Endothelial cell (in vitro differentiated cells): ENCODE measurements at regions not wholly inside any gene's neighbourhood (a gene's known extent, or its start where the extent isn't known, plus 50 kb on each side); places are given as distances from the start of the nearest gene placed in this dataset.

Experiments used
- DNase-seq: peaks from one replicate; pipeline ENCODE4 v3.0.0; 2021; ENCODE audit warnings: low spot score
- H3K27ac Mint-ChIP-seq: one replicate; pipeline ENCODE4 v1.8.0; 2021; ENCODE audit warnings: mixed read lengths, inconsistent platforms; ENCODE audit not compliant: unreplicated experiment
- H3K27me3 Mint-ChIP-seq: one replicate; pipeline ENCODE4 v1.8.0; 2021; ENCODE audit warnings: mild to moderate bottlenecking, moderate library complexity, mixed read lengths, inconsistent platforms; ENCODE audit not compliant: unreplicated experiment
- H3K36me3 Mint-ChIP-seq: one replicate; pipeline ENCODE4 v1.8.0; 2021; ENCODE audit warnings: mild to moderate bottlenecking, low read depth, mixed read lengths, inconsistent platforms; ENCODE audit not compliant: unreplicated experiment
- H3K4me1 Mint-ChIP-seq: one replicate; pipeline ENCODE4 v1.8.0; 2021; ENCODE audit warnings: mild to moderate bottlenecking, mixed read lengths, inconsistent platforms; ENCODE audit not compliant: unreplicated experiment
- H3K4me3 Mint-ChIP-seq: one replicate; pipeline ENCODE4 v1.8.0; 2021; ENCODE audit warnings: mild to moderate bottlenecking, mixed read lengths, inconsistent platforms; ENCODE audit not compliant: unreplicated experiment
- H3K9me3 Mint-ChIP-seq: one replicate; pipeline ENCODE4 v1.8.0; 2021; ENCODE audit warnings: mixed read lengths, inconsistent platforms; ENCODE audit not compliant: unreplicated experiment
- CTCF ChIP-seq: fragments of 200-600 bp; sonication (generic); IDR thresholded peaks from one replicate; pipeline ENCODE4 v1.5.0; 2021; ENCODE audit warnings: antibody characterized with exemption; ENCODE audit not compliant: unreplicated experiment

GRCh38 chr5:18079831-18080230, 445.6 kb downstream of the TAF11L14 start:
- no peak for DNase-seq
- Mint-ChIP-seq H3K27me3 (no peaks in the 10 kb centered on the region), H3K27ac (no peak overlapping the region), H3K9me3 (no peaks in the 10 kb centered on the region), H3K4me3 (no peak overlapping the region), H3K4me1 (no peaks in the 10 kb centered on the region), H3K36me3 (no peaks in the 10 kb centered on the region)
- TF ChIP-seq CTCF = no peak

- H3K9me3 Mint-ChIP-seq = no peaks in the 10 kb centered on the region
Measured at GRCh38 chr5:18088020-18088579, 453.8 kb downstream of the TAF11L14 start.

GRCh38 chr5:18090177-18090576, 455.9 kb downstream of the TAF11L14 start:
- no peak for DNase-seq
- Mint-ChIP-seq H3K36me3 (no peaks in the 10 kb centered on the region), H3K4me1 (no peaks in the 10 kb centered on the region), H3K27ac (no peak overlapping the region), H3K27me3 (no peaks in the 10 kb centered on the region), H3K9me3 (no peaks in the 10 kb centered on the region), H3K4me3 (no peak overlapping the region)
- TF ChIP-seq CTCF = no peak

More at GRCh38 chr5:18088020-18088579, 453.8 kb downstream of the TAF11L14 start:
- no peak for DNase-seq
- TF ChIP-seq CTCF = no peak
- no peak overlapping the region for H3K27ac Mint-ChIP-seq
- H3K4me1 Mint-ChIP-seq = no peaks in the 10 kb centered on the region
- no peaks in the 10 kb centered on the region for H3K27me3 Mint-ChIP-seq
- H3K4me3 Mint-ChIP-seq = no peak overlapping the region
- H3K36me3 Mint-ChIP-seq = no peaks in the 10 kb centered on the region

- H3K27me3 Mint-ChIP-seq = no peaks in the 10 kb centered on the region
- no peaks in the 10 kb centered on the region for H3K4me1 Mint-ChIP-seq
- no peaks in the 10 kb centered on the region for H3K36me3 Mint-ChIP-seq
- H3K4me3 Mint-ChIP-seq = no peak overlapping the region
- no peak for DNase-seq
- H3K9me3 Mint-ChIP-seq = no peaks in the 10 kb centered on the region
- no peak for TF ChIP-seq CTCF
- no peak overlapping the region for H3K27ac Mint-ChIP-seq
Measured at GRCh38 chr5:18091142-18091541, 456.9 kb downstream of the TAF11L14 start.

- no peak for DNase-seq
- H3K4me1 Mint-ChIP-seq = no peaks in the 10 kb centered on the region
- no peak for TF ChIP-seq CTCF
- no peaks in the 10 kb centered on the region for H3K9me3 Mint-ChIP-seq
- no peaks in the 10 kb centered on the region for H3K36me3 Mint-ChIP-seq
- H3K27ac Mint-ChIP-seq = no peak overlapping the region
- H3K4me3 Mint-ChIP-seq = no peak overlapping the region
- no peaks in the 10 kb centered on the region for H3K27me3 Mint-ChIP-seq
Measured at GRCh38 chr5:18091758-18092157, 457.5 kb downstream of the TAF11L14 start.
